HG02623 (cell line): ENCODE measurements at regions not wholly inside any gene's neighbourhood (a gene's known extent, or its start where the extent isn't known, plus 50 kb on each side); places are given as distances from the start of the nearest gene placed in this dataset.

Experiments
- ATAC-seq: cut with Tn5 transposase; IDR thresholded peaks from one replicate; pipeline ENCODE4 v1.9.1; 2021; ENCODE audit warnings: moderate library complexity; ENCODE audit not compliant: unreplicated experiment

- no peak for ATAC-seq
Observed at GRCh38 chr3:193870376-193871219, 265.4 kb upstream of the HES1 start.

DNA sequence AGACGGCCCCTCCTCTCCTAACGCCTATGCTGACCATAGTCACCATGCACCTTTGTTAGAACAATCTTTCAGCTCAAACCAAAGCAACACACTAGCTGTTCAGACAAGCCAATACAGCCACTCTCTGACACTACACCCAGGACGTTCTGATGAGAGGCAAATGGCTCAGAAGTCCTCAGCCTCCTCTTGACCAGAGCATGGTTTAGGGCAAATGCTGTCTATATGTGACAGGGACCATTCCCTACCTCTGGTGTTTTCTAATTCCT lies 264.8 kb upstream of the HES1 start:
- ATAC-seq: no peak

DNA sequence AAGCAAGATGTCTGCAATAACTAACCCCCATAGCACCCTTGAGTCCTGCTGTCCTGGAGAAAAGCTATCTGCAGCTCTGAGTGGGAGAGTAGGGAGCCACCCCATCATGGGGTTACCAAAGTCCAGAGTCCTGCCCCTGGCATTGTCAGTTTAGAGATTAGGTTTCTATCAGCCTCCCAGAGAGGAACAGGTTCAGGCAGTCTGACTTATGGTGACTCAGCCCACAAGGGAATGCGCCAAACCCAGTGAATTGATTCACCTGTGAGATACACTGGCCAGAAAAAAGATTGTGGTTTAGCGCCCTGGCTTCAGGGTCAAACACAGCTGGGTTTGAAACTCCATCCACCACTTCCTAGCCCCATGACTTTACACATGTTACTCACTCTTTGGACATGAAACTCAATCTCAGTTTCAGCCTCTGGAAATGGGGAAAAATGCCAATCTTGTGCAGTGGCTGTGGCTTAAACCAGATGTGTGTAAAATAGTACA lies 263.6 kb upstream of the HES1 start:
- ATAC-seq: peak; percentile 41

DNA sequence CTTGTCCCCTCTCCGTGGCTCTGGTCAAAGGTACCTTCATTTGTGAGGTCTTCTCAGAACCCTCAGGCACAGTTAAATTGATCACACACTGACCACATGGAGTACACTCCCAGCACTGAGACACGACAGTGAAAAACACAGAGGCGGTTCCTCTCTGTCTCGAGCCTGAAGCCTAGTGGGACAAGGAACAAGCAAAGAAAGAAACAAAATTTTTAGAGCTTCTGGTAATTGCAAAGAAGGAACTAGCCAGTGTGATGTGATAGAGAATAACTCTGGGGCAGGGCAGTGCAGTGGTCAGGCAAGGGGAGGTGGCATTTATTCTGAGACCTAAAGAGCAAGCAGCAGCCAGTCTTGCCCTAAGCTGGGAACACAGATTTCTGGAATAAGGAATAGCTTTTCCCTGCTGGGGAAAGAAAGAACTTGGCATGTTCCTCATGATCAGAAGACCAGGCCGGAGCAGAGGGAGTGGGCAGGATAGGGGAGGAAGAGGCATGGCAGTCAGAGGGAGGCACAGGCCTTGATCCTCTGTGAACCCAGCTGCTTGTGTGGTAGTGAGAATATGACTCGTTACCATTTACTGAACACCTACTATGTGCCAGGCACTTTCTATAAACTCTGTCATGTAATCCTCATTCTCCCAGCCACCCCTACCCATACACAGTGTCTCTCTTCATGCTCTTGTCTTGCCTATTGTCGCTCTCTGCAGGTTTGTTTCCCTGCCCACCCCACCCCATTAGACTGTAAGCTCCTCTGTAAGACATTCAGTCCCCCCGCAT lies 262.3 kb upstream of the HES1 start:
- ATAC-seq: no peak

DNA sequence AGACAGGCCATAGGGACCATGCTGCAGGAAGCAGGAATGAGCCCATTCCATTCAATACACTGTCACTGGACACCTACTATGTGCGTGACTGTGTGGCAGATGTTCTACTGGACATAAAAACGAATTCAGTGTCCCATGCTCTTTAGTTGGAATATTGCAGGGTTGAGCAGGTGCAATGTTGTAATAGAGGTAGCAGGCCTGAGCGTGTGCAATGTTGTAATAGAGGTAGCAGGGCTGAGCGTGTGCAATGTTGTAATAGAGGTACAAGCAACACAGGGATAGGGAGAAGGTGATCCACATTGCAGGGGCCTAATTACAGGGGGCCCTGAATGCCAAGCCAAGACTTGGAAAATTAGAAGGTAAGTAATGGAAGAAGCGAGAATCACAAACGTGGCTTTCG lies 261.4 kb upstream of the HES1 start:
- ATAC-seq: no peak

- ATAC-seq: no peak
Observed at GRCh38 chr3:193874997-193875593, 260.9 kb upstream of the HES1 start.

- no peak for ATAC-seq
Observed at GRCh38 chr3:193875601-193876321, 260.2 kb upstream of the HES1 start.

DNA sequence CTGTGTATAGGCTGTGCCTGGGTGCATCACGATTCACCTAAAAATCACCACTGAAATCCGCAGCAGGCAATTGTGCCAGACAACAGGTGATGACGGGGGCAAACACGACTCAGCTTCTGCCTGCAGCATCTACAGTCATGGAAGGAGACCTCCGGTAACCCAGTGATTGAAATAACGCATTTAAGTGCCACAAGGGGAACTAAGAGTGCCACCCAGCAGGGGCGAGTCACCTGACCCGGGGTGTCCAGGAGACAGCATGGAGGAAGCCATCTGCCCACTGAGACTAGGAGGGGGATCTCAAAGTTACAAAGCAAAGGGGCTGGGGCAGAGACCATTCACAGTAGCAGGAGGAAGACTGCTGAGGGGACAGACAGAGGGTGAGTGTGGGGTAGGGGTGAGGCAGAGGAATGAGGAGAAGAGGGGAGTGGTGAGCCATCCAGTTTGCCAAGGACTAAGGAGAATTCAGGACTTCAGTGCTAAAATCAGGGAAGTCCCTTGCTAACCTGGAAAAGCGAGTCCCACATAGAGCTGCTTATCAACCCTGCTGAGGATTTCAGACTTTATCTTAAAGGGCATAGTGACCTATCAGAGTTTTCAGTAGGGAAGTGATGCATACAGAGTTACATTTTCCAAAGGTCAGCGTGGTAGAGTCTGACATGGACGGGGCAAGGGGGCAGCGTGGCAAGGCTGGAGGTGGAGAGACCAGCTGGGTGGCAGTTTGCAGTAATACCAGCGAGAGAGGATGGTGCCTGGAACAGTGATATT lies 256.7 kb upstream of the HES1 start:
- no peak for ATAC-seq

DNA sequence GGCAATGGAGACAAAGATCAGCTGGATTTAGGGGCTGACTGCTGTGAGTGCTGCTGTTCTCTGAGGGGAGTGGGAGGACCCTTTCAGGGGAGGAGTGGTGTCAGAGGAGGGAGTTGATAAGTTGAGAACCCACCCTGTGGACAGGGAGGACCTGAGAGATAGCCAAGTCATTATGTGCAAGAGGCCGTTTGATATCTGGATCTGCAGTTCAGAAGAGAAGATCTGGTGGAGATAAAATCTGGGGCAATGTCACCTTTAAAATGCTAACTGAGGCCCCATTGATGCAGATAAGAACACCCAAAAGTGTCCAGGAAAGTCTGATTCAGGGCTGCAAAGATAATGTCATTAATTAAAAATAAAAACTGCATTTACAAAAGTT lies 256.1 kb upstream of the HES1 start:
- no peak for ATAC-seq

GRCh38 chr3:193882091-193882490 lies 253.9 kb upstream of the HES1 start:
- no peak for ATAC-seq

- ATAC-seq: no peak
Observed at GRCh38 chr3:193883551-193883950, 252.4 kb upstream of the HES1 start.

GRCh38 chr3:193884027-193884426 lies 251.9 kb upstream of the HES1 start:
- ATAC-seq: no peak

DNA sequence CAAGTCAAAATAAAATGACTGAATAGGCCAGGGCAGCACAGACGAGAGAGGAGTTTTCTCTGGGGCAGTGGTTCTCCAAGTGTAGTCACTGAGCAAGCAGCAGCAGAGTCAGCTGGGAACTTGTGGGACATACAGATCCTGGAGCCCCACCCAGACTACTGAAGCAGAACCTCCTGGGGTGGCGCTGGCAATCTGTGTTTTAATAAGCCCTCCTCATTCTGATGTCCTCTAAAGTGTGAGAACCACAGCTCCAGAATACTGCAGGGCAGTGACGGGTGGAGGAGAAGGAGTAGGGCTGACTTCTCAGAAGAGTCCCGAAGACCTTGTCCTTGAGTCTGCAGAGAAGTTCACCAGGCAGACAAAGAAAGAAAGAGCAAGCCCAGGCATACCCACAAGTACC lies 251.3 kb upstream of the HES1 start:
- ATAC-seq: no peak

GRCh38 chr3:193885832-193886231 lies 250.1 kb upstream of the HES1 start:
- no peak for ATAC-seq

- ATAC-seq: no peak
Observed at GRCh38 chr3:193890016-193890897, 245.7 kb upstream of the HES1 start.

GRCh38 chr3:193894121-193894863 lies 241.7 kb upstream of the HES1 start:
- no peak for ATAC-seq

DNA sequence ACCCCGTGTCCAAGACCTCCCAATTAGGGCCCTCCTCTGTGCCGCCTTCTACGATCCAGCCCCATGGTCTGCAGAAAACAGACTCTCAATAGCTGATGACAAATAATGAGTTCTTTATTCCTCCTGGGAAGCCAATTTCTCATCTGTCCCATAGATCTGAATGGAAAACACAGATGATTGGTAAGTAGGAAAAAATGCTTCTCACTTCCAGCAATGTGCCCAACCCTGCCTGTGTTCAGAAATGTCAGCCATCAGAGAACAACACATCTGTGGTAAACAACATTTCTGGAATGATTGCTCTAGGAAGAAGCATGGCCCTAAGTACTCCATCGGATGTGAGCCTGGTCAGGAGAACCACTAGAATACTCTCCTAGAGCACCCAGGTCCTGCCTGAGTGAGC lies 240.5 kb upstream of the HES1 start:
- ATAC-seq: no peak

- ATAC-seq: no peak
Observed at GRCh38 chr3:193896419-193896818, 239.5 kb upstream of the HES1 start.

- ATAC-seq: no peak
Observed at GRCh38 chr3:193897288-193897687, 238.7 kb upstream of the HES1 start.
